GM18519 (cell line): ENCODE measurements at regions not wholly inside any gene's neighbourhood (a gene's known extent, or its start where the extent isn't known, plus 50 kb on each side); places are given as distances from the start of the nearest gene placed in this dataset.
"Not testable (repeated sequence)": the region's sequence is repeated elsewhere in the genome, so short reads cannot be mapped to it uniquely, and the experiment has no call there.

ENCODE experiments used
- ATAC-seq: cut with Tn5 transposase; IDR thresholded peaks from one replicate; pipeline ENCODE4 v1.9.1; 2021; ENCODE audit warnings: mild to moderate bottlenecking, moderate library complexity; ENCODE audit not compliant: unreplicated experiment, low FRiP score

GRCh38 chr6:1016329-1017302 is 295.3 kb upstream of the FOXQ1 start:
- ATAC-seq = no peak

- ATAC-seq = no peak
Measured at GRCh38 chr6:1015825-1016224, 296.1 kb upstream of the FOXQ1 start.

- ATAC-seq = no peak
Measured at GRCh38 chr6:1014431-1014807, 297.5 kb upstream of the FOXQ1 start.

- ATAC-seq = no peak
Measured at GRCh38 chr6:1013656-1014430, 298.1 kb upstream of the FOXQ1 start.

- ATAC-seq = no peak
Measured at GRCh38 chr6:1009103-1009502, 302.8 kb upstream of the FOXQ1 start.

- ATAC-seq = no peak
Measured at GRCh38 chr6:1007159-1007558, 304.7 kb upstream of the FOXQ1 start.

GRCh38 chr6:1004885-1005630 is 306.8 kb upstream of the FOXQ1 start:
- ATAC-seq = no peak

GRCh38 chr6:1003394-1004160 is 308.3 kb upstream of the FOXQ1 start:
- ATAC-seq = no peak

- no peak for ATAC-seq
Measured at GRCh38 chr6:1002989-1003388, 308.9 kb upstream of the FOXQ1 start.

GRCh38 chr6:1001655-1002349 is 308.9 kb upstream of the EXOC2 start:
- ATAC-seq = peak; percentile 86

- no peak for ATAC-seq
Measured at GRCh38 chr6:999552-999951, 306.6 kb upstream of the EXOC2 start.

GRCh38 chr6:998551-998950 is 305.6 kb upstream of the EXOC2 start:
- no peak for ATAC-seq

- ATAC-seq = no peak
Measured at GRCh38 chr6:996271-996852, 303.4 kb upstream of the EXOC2 start.

- no peak for ATAC-seq
Measured at GRCh38 chr6:991192-991591, 298.3 kb upstream of the EXOC2 start.

- no peak for ATAC-seq
Measured at GRCh38 chr6:984031-984430, 291.1 kb upstream of the EXOC2 start.

GRCh38 chr6:978937-979685 is 286.2 kb upstream of the EXOC2 start:
- ATAC-seq = no peak

- not testable (repeated sequence) for ATAC-seq
Measured at GRCh38 chr6:977226-977625, 284.3 kb upstream of the EXOC2 start.

GRCh38 chr6:971981-972640 is 279.2 kb upstream of the EXOC2 start:
- ATAC-seq = no peak
